ENCODE measurements at regions not wholly inside any gene's neighbourhood (a gene's known extent, or its start where the extent isn't known, plus 50 kb on each side); places are given as distances from the start of the nearest gene placed in this dataset.
"Not testable (repeated sequence)": the region's sequence is repeated elsewhere in the genome, so short reads cannot be mapped to it uniquely, and the experiment has no call there.

DNA sequence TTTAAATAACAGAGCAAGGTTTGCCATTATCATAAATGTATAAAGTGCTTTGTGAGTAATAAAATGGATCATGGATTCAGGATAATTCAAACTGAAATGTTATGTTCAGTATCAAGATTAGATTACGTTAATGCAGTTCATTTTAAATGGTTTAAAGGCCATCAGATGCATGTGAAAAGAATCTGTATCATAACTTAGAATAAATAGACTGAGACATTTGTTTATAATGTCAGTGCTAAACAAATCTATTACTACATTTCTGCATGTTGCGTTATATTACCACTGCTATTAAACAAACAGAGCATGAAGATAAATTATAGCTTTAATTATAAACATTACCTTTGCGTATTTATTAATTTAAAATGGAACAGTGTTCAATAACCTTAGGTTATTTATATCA lies 160.2 kb downstream of the TOX3 start:
- no peak for DNase-seq

DNA sequence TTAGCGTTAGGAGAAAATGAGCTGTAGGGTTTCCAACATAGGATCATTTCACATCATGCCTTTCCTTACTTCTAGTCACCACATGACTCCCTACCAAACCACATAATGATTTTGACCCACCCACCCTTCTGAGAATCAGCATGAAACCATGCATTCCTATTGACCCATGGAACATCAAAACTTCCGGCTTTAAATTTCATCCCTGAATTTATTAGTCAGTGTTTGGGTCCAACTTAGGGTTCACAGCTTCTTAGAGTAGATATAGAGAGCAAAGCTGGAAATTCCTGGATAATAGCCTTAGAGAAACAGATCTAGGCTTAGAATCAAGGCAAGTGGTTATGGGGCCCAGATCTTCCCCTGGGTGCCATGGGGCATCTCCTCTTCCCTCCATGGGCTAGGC lies 162.6 kb downstream of the TOX3 start:
- no peak for DNase-seq

DNA sequence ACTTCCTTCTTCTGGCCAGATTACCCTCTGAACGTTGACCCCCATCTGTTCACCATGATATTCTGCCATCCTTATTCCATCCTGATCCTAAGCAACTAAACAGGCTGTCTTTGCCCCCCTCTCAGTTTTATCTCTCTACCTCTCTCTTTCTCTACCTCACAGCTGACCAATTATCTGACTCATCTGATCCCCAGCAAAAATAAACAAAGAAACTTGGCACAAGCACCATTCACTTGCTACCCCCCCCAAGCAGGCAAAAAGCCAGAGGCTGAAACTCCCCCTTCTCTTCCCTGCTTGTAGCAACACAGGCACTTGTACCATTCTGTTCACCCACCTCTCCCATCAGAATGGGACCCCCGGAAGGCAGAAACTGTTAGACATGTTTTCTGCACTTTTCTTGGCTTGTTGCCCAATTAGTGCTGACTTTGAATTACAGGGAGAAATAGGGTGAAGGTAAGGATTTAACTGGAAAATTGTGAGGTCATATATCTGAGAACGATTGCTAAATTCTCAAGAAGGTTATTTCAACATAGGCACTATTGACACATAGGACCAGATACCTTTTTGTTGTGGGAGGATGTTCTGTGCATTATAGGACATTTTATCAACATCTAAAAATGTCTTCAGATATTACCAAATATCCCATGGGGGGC lies 163.2 kb downstream of the TOX3 start:
- no peak for DNase-seq

DNA sequence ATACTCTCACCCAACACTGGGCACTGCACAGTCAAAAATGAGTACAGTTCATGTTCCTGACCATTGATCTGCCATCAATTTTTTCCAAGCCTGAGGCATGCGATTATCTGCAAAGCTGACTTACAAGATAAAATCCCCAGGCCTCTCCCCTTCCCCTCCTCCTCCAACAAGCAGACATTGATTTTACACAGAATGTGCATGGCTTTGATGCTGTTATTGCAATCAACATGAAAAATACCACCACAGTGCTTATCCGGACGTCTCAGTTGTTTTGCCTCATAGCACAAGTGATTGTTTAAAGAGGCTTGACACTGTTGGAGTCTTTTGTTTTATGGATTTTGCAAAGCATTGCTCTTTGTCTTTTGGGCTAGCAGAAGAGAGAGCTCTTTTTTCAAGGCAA lies 163.8 kb downstream of the TOX3 start:
- no peak for DNase-seq

DNA sequence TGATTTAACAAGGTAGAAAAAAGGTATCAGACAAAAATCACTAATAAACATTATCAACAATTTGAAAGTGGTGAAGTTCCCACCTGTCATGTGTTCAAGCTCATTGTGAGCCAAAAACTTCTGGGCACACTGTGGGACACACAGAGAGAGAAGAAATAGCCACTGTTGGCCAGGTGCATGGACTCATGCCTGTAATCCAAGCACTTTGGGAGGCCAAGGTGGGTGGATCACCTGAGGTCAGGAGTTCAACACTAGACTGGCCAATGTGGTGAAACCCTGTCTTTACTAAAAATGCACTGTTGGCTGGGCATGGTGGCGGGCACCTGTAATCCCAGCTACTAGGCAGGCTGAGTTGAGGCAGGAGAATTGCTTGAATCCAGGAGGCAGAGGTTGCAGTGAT lies 167.4 kb downstream of the TOX3 start:
- no peak for DNase-seq

DNA sequence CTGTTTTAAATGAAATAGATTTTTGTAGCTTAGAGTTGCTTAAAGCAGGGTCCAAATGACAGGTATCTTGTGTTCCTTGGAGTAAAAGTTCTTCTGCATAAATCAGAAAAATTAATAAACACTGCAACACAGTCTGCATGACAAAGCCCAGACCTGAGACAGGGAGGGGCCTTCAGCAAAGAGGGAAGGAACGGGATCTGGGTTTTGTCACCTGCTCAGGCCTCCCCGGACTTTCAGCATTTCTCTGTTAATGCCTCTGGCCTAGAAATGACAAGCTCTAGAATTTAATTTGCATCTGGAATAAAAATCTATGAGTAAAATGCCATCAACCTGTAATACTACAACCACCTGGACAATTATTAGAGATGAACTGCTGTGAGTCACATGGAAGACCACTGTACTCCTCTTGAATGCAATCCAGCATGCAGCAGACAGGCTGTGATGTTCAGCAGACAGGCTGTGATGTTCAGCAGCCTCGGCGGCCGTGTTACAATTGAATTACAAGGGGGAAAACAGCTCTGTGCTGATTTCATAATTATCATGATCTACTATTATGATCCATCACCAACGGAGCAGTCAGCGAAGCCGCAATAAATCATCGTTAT lies 170.2 kb downstream of the TOX3 start:
- no peak for DNase-seq

DNA sequence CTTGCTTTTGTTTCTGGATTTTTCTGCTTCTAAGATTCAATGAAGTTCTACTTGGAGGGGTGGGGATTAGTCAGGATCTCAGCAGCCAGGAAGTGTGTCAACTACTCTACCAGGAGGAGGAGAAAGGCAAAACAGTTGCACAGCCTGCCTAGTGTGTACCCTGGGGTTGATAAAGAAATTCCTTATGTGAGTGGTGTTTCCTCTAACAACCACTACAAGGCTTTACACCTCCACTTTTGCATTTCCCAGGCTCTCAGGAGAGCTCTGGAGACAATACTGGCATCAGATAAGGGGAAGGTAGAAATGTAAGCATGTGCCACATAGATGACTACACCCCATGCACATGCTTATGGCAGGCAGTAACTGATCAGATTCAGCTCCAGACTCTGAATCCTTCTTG lies 174.6 kb downstream of the TOX3 start:
- no peak for DNase-seq

DNA sequence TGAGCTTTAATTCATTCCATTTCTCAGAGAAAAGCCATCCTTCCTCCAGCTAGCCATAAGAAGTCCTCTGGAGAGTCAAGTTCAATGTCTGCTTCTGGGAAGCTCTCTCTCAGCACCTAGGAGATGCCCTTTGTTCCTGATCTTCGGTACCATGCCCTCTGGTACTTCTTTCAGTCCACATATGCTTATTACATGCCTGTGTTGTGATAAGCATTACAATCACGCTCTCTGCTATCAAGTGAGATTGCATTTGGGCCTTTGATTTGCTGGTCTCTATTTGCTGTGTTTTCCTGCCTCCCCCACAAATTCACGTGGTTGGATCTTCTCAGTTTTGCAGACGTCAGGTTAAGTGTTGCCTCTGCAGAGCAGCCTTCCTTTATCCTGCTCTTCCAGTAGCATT lies 178.1 kb downstream of the TOX3 start:
- DNase-seq, result no peak

DNA sequence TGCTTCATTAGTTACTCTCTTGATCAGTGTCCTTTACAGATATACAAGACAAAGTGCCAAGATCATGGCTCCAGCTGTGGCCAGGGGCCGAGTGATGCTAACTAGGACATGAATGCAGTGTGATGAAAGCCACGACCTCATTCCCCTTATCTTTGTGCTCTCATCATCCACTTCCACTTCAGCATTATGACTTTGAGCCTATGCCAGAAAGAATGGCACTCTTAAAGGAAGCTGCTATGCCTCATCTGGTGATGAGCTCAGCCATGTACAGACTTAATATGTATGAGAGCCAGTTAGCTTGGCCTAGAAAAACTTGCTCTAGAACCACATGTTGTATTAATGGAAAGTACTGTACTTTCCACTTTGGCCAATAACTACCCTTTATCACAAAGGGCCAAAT lies 179.1 kb downstream of the TOX3 start:
- no peak for DNase-seq

DNA sequence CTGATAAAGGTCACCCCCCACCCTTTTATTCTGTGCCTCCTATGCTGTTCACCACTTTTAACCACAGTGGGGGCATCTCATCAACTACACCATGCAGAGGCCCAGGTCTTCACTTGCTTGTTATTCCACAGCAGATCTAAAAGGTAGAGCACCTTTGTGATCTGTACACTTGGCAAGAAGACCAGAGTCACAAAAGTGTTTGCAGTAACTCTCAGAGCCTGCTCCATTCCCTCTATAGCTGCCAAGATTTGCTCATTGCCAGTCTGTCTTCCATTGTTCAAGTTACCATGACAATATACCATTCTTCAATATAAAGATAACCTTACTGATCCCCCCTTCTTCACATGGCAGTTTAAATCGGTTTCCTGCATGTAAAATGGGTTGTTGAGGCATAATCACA lies 180.0 kb downstream of the TOX3 start:
- no peak for DNase-seq

DNA sequence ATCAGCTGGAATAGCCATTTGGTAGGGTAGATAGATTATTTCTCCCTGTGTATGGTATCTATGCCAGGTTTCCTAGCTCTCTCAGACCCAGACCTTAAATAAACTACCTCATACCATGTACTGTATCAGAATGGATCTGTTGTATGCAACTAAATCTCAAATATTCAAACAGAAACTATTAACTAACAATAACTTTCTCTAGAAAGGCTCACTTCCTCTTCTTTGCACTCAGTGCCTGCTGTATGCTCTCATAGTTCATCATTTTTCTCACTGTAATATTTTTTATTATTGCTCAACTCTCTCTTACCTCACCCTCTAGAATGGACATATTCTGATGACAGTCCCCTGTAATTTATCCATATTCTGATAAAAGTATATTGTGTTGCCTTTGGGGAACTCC lies 182.4 kb downstream of the TOX3 start:
- no peak for DNase-seq

DNA sequence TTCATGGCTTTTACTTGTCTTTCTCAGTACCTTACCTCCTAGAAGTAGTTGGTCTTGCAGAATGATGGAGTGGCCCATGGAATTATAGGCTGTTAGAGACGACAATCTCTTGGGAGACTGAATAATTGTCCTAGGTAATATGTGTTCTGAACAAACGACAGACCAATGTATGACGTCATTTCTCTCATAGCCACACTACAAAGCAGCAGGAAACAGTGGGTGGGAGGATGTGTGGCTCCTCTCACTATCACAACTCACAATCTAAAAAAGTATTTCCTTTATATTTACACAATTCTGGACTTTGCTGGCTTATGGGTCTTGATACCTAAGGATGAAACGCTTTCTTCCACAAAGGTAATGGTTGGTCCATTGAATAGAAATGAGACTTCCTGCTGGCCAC lies 183.9 kb downstream of the TOX3 start:
- DNase-seq, result no peak

DNA sequence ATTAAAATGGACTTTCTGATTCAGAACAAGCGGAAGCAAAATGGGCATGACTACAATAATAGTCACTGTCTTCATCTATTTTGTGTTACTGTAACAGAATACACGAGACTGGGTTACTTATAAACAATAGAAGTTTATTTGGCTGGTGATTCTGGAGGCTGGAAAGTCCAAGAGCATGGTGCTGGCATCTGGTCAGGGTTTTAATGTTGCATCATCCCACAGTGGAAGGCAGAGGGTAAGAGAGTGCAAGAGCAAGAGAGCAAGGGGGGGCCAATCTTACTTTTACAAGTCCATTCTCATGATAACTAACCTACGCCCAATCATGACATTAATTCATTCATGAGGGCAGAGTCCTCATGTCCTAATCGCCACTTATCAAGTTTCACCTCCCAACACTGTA lies 189.2 kb downstream of the TOX3 start:
- no peak for DNase-seq

DNA sequence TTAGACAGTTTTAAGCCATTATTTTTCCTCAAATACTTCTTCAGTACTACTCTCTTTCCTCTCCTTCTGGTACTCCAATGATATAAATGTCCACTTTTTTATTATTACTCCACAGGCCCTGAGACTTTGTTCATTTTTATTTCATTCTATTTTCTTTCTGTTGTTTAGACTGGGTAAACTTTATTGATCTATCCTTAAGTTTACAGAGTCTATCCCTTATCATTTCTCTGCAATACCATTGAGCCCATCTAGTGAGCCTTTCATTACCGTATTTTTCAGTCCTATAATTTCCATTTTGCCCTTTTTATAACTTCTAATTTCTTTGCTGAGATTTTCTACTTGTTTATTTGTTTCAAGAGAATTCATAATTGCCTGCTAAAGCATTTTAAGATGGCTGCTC lies 193.7 kb downstream of the TOX3 start:
- DNase-seq, result no peak

DNA sequence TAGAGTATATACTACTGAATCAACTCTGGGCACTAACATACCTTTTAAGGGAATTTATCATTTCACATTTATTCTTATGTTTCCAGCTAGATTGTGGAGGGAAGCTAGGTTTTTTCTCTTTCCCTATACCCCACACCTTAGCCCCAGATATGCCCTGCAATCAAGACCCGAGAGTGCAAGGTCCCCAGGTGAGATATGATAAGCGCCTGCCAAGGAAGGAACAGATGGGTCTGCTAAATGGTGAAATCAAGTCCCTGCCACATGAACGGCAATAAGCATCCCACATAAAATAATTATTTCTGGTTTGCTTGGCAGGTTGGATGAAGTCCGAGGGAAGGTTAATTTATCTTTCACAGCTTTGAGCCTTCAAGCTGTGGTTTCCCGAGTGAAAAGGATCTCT lies 195.5 kb downstream of the TOX3 start:
- no peak for DNase-seq

DNA sequence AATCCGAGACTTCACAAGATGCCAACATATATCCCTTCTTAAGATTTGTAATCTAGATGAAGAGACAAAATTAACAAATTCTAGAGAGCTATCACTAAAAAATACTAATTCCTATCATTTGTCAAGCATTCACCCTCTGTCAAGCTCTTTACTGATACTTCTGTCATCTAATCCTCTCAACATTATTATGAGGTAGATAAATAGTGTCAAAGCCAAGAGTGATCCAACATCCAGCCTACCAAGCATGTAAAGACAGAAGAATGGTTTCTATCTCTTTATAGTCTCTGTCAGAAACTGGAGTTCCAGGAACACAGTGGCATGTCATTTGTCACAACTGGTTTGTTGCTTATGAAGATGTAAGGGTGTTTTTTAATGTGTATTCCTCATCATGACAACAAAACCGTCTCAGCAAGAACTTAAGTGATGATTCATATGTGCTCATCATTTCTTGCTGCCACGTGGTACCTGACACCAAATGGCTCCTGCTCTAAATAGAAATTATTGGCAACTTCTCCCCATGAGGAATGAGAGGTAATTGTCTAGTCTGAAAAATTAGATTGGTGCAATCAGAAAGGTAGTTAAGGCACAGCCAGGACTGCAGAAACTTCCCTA lies 196.8 kb downstream of the TOX3 start:
- DNase-seq, result no peak

DNA sequence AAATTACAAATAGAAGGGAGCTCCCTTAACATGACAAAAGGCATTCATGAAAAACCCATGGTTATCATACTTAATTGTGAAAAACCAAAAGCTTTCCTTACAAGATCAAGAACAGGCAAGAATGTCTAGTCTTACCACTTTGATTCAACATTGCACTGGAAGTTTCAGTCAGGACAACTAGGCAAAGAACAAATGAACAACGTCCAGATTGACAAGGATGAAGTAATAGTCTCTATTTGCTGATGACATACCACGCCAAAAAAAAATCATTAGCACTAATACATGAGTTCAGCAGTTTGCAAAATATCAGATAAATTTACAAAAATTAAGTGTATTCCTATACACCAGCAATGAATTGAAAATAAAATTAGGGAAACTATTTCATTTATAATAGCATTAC lies 200.2 kb downstream of the TOX3 start:
- DNase-seq, result no peak

DNA sequence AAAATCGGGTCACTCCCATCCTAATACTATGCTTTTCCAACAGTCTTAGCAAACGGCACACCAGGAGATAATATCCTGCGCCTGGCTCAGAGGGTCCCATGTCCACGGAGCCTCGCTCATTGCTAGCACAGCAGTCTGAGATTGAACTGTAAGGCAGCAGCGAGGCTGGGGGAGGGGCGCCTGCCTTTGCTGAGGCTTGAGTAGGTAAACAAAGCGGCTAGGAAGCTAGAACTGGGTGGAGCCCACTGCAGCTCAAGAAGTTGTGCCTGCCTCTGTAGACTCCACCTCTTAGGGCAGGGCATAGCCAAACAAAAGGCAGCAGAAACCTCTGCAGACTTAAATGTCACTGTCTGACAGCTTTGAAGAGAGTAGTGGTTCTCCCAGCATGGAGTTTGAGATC lies 213.3 kb downstream of the TOX3 start:
- DNase-seq, result not testable (repeated sequence)

DNA sequence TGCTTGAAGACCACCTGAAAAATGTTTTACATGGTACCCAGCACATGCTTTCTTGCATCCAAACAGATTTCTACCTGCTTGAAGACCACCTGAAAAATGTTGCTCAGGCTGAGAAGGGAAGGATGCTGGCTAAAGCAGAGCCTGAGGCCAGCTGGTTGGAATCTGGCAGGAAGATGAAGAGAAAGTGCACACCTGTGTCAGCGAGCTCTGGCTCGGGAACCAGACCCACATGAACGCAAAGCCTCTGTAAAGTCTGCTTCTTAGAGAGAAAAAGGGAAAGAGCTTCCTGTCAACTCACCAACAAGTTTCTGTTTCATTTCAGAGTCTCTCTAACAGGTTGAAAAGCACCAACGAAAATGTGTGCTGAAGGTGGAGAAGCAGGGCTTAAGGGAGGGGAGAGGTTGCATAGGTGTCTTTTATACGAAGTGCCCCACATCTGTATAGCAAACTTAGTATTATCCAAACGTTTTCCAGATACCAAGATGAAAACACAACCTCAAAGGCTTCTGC lies 226.0 kb downstream of the TOX3 start:
- no peak for DNase-seq

DNA sequence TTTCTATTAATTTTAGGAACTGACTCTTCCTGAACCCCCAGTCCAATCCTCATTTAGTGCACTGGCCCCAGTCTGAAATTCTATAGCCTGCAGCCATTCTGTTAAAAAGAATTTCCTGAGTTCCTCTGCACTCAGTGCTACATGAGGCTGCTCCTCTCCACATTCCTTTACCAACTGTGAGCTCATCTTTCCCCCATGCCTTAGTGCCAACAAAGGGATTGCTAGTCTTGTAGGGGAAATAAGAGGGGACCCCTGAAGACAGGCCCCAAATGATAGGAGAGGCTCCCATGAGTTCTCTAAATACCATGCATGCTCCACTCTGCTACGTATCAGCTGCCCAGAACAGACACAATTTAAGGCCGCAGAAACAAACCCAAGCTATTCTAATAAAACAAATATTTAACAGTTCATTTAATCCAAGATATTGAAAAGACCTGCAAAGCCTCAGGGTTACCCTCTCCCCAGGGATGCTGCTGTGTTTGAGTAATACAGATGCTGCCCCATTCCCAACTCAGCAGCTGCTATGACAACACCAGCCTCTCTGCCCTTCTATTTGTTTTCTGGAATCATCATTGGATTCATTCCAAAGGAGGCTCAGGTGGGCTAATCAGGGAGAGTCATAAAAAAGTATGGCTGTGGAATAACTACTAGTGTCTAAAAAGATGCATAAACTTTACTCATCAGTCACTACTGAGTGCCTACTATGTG lies 228.5 kb downstream of the TOX3 start:
- no peak for DNase-seq

DNA sequence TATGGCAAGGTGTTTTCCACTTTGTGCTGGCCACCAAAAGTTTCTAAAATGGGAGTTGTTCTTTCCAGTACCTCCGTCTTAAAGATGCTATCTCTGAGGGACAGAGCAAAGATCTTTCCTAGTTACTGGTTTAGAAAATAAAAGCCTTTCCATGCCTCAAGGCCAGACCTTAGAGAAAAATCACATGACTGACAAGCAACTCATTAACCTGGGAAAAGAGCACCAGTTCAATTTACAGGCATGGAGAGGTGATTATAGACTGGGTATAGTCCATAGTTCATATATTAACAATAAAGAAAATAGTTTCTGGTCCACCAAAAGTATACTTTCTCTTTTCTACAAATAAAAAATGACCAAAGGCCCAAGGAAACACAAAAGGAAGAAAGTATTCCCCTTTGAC lies 230.7 kb downstream of the TOX3 start:
- no peak for DNase-seq

DNA sequence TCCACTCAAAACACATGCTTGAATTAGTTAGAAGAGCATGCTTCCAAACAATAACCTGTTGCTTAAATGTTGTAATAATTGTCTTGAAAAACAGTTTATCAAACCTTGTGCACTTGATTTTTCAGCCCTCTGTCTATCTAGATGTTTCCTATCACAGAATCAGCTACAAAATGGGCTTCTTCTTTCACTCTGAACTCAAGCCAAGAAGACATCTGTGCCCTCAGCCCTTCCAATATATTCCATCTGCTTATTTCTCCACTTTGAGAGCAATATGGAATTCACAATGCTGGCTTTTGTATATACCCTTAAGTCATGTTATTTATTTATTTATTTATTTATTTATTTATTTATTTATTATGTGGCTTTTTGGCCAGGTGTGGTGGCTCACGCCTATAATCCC lies 234.2 kb downstream of the TOX3 start:
- DNase-seq, result no peak

DNA sequence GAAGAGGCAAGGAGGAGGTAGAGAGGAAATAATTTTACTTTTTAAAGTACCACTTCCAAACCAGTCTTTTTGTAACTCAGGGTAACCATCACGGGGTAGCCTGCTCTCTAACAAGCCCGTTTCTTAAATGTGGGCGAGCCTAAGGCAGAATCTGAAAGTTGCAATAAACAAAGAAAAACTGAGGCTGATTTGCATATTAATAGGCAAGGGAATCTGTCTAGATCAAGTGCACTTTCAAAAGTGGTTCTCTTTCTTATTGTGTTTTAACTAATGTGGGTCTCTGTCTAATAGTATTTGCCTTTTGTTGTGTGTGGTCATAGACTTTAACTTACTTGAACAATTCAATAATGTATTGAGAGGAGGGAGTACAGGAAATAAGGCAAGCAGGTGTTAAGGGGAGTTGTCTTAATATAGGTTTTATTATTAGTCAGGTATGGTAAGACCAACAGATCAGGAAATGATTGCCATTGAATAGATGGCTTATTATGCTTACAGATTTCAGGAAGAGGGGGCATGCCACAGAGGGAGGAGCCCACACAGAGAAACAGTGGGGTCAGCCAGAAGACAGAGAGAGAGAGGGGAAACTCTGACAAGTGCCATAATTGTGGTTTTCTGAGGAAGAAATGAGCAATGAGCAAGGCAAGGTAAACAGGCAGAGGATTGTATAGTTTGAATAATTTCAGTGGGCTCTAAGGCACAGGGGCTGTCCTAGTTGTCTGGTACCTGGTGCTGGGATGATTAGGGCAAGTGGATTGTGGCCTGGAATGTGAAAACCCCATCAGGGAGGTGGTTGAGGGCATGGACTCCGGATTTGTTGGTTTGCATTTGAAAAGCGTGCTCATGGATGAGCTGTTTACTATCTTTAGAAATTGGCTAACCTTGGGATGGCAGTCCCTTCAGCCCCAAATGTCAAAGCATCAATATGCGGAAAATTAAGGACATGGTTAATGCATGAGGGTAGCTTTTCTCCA lies 237.2 kb downstream of the TOX3 start:
- no peak for DNase-seq

Measured in activated CD4-positive, alpha-beta T cell treated with anti-CD3 and anti-CD28 coated beads, Interleukin-2, amount 50 U/mL, for 4 hours (primary cell).